BE2C (cell line): ENCODE measurements at regions not wholly inside any gene's neighbourhood (a gene's known extent, or its start where the extent isn't known, plus 50 kb on each side); places are given as distances from the start of the nearest gene placed in this dataset.

ENCODE experiments used
- DNase-seq: peaks from one replicate; pipeline ENCODE4 v3.0.0-alpha.2; 2020
- H3K27me3 ChIP-seq: fragments of 250-450 bp; sonication (Bioruptor Pico); 2 replicates; pipeline ENCODE4 v1.5.1; 2020; ENCODE audit warnings: mild to moderate bottlenecking
- H3K36me3 ChIP-seq: fragments of 250-450 bp; sonication (Bioruptor Pico); 2 replicates; pipeline ENCODE4 v1.5.1; 2020; ENCODE audit warnings: mild to moderate bottlenecking
- H3K4me1 ChIP-seq: fragments of 250-450 bp; sonication (Bioruptor Pico); 2 replicates; pipeline ENCODE4 v1.5.1; 2020
- H3K4me3 ChIP-seq: 2 replicates; pipeline ENCODE4 v1.5.1; 2011; ENCODE audit warnings: low read depth, low read length
- H3K9me3 ChIP-seq: fragments of 250-450 bp; sonication (Bioruptor Pico); 2 replicates; pipeline ENCODE4 v1.5.1; 2020
- TF ChIP-seq, protein P1 (sequence below): IDR thresholded peaks from 2 replicates; pipeline ENCODE4 v1.5.1; 2012; ENCODE audit warnings: mild to moderate bottlenecking, low read depth, low read length

GRCh38 chr15:39279311-39279710 lies 301.6 kb upstream of the THBS1 start:
- H3K27me3 ChIP-seq, result no peaks in the 10 kb centered on the region
- H3K4me1 ChIP-seq, result no peaks in the 10 kb centered on the region
- H3K9me3 ChIP-seq, result no peaks in the 10 kb centered on the region
- TF ChIP-seq, protein P1, sequence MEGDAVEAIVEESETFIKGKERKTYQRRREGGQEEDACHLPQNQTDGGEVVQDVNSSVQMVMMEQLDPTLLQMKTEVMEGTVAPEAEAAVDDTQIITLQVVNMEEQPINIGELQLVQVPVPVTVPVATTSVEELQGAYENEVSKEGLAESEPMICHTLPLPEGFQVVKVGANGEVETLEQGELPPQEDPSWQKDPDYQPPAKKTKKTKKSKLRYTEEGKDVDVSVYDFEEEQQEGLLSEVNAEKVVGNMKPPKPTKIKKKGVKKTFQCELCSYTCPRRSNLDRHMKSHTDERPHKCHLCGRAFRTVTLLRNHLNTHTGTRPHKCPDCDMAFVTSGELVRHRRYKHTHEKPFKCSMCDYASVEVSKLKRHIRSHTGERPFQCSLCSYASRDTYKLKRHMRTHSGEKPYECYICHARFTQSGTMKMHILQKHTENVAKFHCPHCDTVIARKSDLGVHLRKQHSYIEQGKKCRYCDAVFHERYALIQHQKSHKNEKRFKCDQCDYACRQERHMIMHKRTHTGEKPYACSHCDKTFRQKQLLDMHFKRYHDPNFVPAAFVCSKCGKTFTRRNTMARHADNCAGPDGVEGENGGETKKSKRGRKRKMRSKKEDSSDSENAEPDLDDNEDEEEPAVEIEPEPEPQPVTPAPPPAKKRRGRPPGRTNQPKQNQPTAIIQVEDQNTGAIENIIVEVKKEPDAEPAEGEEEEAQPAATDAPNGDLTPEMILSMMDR, result no peak
- DNase-seq, result no peak
- no peak overlapping the region for H3K4me3 ChIP-seq
- no peaks in the 10 kb centered on the region for H3K36me3 ChIP-seq

DNA sequence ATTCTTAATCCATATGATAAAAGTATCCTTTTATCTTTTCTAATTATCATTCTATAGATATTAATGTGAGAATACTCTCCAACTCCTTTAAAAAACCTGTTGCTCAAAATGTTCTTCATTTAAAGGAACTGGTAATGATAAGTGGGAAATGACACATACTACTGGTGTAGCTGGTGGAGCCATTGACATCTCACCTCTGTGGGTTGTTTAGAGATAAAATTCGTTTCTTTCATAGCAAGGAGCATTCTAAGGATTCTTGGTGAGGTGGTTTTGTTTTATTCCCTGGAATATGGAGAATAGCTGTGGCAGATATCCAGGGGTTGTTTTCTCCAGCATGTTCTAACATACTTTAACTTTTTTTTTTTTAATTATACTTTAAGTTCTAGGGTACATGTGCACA lies 299.8 kb upstream of the THBS1 start:
- H3K9me3 ChIP-seq, result no peaks in the 10 kb centered on the region
- H3K4me3 ChIP-seq, result no peak overlapping the region
- TF ChIP-seq, protein P1, result no peak
- no peaks in the 10 kb centered on the region for H3K36me3 ChIP-seq
- DNase-seq, result no peak
- H3K4me1 ChIP-seq, result no peaks in the 10 kb centered on the region
- no peaks in the 10 kb centered on the region; the same call in 1 of the 2 replicates for H3K27me3 ChIP-seq

DNA sequence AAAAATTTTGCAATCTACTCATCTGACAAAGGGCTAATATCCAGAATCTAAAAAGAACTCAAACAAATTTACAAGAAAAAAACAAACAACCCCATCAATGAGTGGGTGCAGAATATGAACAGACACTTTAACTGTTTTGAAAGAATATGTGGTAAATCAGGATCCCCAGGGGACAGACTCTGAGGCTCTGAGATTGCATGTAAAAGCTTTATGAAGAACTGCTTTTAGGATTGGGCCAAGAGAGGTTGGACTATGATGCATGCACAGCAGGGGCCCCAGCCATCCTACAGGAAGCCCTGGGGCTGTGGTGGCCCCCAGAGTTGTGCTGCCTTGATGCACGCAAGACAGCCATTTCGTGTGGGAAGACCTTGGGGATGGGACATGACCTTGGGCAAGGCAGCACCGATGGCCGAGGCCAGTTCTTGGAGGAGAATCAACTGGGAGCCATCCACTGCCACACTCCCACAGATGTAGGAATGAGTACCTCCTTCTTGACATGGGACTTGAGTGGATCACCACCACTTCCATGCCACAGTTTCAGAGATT lies 298.1 kb upstream of the THBS1 start:
- Histone ChIP-seq H3K4me3 (no peak overlapping the region), H3K9me3 (no peaks in the 10 kb centered on the region), H3K36me3 (no peaks in the 10 kb centered on the region), H3K27me3 (peaks cover 7% of the 10 kb centered on the region), H3K4me1 (no peaks in the 10 kb centered on the region)
- no peak for DNase-seq
- TF ChIP-seq, protein P1, result no peak

- DNase-seq, result no peak
Observed at GRCh38 chr15:39283531-39283930, 297.3 kb upstream of the THBS1 start.

GRCh38 chr15:39285071-39285470 lies 295.8 kb upstream of the THBS1 start:
- Histone ChIP-seq H3K27me3 (peaks cover 7% of the 10 kb centered on the region), H3K4me3 (no peak overlapping the region), H3K36me3 (no peaks in the 10 kb centered on the region), H3K4me1 (no peaks in the 10 kb centered on the region), H3K9me3 (no peaks in the 10 kb centered on the region)
- TF ChIP-seq, protein P1, result no peak
- no peak for DNase-seq

More at GRCh38 chr15:39283531-39283930, 297.3 kb upstream of the THBS1 start:
- no peak overlapping the region for H3K4me3 ChIP-seq
- H3K4me1 ChIP-seq, result no peaks in the 10 kb centered on the region
- H3K27me3 ChIP-seq, result peaks cover 7% of the 10 kb centered on the region
- TF ChIP-seq, protein P1, result no peak
- no peaks in the 10 kb centered on the region for H3K9me3 ChIP-seq
- no peaks in the 10 kb centered on the region for H3K36me3 ChIP-seq

GRCh38 chr15:39285663-39286062 lies 295.2 kb upstream of the THBS1 start:
- no peaks in the 10 kb centered on the region for H3K9me3 ChIP-seq
- TF ChIP-seq, protein P1, result no peak
- no peak for DNase-seq
- no peak overlapping the region for H3K4me3 ChIP-seq
- H3K36me3 ChIP-seq, result no peaks in the 10 kb centered on the region
- H3K27me3 ChIP-seq, result peaks cover 7% of the 10 kb centered on the region
- no peaks in the 10 kb centered on the region for H3K4me1 ChIP-seq
